Stimulated activated CD4-positive, alpha-beta T cell treated with anti-CD3 and anti-CD28 coated beads, Interleukin-12 subunit alpha, Interleukin-12 subunit beta, amount 100 ng/mL, for 24 hours (primary cell): ENCODE measurements at regions not wholly inside any gene's neighbourhood (a gene's known extent, or its start where the extent isn't known, plus 50 kb on each side); places are given as distances from the start of the nearest gene placed in this dataset.

Experiments used
- DNase-seq, 2 experiments: peaks; one replicate each; pipeline ENCODE4 v3.0.0-alpha.2; 2020; ENCODE audit warnings: low read depth in 2 of 2

DNA sequence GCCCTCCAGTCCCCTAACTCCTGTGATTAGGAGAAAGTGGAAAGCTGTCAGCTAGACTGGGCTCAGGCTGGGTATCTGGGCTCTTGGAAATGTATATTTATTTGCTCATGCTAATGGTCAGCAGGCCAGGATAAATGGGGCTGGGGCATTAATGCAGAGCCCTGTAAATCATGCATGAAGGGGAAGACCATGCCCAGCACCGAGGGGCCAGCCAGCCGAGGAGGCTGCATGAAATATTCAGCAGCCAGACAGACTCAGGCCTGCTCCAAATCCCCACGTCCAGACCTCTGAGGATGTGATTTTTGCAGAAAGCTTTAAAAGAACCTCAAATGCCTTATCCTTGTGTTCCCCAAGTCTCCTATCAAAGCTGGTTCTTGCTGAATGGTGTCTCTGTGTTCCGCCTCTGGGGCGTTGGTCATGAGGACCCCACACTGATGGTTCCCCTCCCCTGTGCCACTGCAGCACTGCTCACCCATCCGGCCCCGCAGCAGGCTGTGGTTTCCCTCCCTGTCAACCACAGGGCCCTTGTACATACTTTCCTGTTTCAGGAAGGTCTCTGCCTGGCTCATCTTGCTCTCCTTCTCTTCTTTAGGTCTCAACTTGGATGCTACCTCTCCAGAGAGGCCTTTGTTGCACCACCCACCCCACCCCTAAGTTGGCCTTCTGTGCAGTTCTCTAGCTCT, 358.4 kb downstream of the CDH26 start:
- no peak for DNase-seq

DNA sequence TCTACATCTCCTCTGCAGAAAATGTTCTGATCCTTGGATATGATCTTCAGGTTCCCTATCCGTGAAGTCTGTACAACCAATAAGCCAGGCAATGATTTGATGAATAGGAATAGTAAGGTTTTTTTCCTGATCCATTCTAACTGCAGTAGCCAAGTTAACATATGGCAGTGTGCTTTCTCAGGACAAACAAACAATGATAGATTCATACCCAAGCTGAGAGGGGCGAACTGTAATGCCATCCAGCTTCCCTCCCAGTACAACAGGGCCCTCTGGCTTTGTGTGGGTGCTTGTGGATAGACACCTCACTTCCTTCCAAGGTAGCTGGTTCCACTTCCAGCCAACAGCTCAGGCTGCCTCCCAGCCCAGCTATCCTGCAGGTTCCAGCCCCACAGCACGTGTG, 359.2 kb downstream of the CDH26 start:
- no peak for DNase-seq

- DNase-seq = no peak
These were observed 363.4 kb downstream of the CDH26 start for GRCh38 chr20:60321601-60322000.

- DNase-seq = no peak
These were observed 368.6 kb downstream of the CDH26 start for GRCh38 chr20:60326821-60327220.

GRCh38 chr20:60327971-60328660, 369.9 kb downstream of the CDH26 start:
- no peak for DNase-seq

DNA sequence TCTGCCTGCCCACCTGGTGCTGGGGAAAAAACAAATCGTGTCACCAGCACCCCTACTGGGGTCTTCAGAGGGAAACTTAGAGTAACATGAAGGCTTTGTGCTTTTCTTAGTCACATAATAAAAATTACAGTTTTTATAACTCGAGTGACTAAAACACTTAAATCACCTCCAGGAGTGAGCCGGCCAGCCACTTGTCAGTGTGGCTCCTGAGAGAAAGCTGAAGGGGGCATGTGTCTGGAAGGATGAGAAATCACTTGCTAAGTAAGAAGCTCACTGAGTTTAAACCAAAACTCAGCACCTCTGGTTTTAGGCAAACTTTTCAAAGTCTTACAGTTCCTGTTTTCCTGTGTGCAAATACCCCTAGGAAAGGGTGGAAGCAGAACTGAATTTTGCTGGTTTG, 372.2 kb downstream of the CDH26 start:
- no peak for DNase-seq

DNA sequence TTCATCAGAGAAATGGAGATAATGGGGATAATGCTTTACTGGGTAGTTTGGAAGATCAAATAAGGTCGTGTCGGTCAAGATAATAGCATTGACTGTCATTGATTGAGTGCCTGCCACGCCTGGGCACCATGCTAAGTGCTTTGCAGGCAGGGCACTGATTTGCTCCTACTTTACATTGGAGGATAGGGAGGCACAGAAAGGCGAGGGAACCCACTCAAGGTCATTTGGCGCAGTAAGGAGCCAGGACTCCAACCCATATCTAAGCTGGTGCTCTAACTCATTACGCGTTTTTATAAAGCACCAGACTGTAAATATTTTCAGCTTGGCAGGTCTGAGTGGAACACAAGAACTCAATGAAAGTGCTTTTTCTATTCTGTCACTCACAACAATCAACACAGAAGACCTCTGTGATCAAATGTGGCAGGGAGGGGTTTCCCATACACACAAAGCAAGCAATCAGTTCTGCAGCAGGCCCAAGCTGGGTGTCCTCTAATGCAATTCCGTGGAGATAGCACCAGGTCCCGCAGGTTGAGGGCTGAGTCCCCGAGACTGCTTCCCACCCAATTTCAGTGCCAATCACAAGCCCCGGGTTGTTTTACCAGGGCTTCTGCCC, 373.6 kb downstream of the CDH26 start:
- DNase-seq = no peak

GRCh38 chr20:60332523-60332922, 374.3 kb downstream of the CDH26 start:
- DNase-seq = no peak

DNA sequence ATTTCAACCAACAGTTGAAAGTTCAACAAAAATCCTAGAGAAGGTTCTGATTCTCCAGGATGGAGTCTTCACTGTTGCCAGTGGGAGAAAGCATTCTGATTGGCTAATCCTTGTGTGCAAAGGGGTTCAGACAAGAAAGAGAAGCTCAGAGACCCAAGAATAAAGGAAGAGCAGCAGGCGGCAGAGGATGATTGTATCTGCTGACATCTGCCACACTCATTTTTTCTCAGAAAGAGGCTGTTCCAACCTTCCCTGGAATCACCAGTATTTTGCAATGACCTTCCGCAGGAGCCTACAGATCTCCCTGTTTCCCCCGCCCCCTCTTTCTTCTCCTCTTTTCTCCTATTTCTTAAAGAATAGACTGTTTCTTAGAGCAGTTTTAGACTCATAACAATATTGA, 376.7 kb downstream of the CDH26 start:
- DNase-seq = no peak

GRCh38 chr20:60338556-60338955, 380.3 kb downstream of the CDH26 start:
- DNase-seq = no peak

DNA sequence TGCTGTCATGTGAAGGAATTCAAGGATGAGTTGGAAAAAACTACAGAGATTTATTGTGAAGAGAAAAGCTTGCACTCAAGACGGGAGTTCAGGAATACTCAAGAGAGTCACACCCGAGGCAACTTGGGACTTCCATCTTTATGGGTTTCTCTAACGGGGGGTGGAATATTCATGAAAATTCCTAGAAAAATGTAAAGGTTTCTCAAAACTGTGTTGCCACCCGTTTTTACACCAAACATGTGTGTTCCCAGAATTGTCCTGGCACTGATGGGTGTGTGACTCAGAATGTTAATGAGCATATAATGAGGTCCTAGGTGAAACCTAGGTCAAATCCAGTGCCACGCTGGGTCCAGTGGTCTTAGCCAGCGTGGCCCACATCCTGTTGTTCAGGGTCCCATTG, 381.5 kb downstream of the CDH26 start:
- no peak for DNase-seq

- DNase-seq = no peak
These were observed 382.0 kb downstream of the CDH26 start for GRCh38 chr20:60340232-60340631.

DNA sequence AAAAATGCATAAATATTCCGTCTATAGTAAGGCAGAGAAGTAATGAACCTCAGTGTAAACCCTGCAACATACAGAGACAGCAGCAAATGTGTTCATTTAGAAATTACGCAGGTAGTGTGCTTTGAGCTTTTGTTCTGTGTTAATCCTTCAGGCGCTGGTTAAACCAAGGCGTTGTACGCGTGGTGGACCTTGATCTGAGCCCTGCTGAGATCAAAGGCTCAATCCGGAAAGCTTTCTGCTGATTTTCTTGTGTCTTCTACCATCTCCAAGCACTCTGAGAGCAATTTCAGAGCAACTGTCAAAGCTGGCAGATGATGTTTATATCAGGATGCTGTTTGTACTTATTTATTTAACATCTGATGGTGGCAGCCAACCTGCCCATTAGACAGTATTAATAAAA, 382.8 kb downstream of the CDH26 start:
- no peak for DNase-seq

- DNase-seq = no peak
These were observed 386.9 kb downstream of the CDH26 start for GRCh38 chr20:60345106-60345505.

DNA sequence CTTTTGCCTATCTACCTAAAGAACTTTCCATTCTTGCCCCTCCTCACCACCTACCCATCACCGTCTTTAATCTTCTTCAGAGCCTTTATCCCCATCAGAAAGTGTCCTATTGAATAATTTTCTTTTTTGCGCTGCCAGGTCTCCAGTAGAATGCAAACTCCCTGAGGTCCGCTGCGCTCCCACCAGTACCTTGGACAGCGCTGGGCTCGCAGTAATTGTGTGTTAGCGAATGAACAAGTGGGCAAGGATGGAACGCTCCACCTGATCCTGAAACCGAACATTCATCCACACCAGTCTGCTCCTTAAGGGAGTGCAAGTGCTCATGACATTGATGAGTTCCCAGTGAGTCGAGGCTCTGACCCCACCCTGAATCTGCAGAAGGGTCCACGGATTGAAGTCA, 391.2 kb downstream of the CDH26 start:
- no peak for DNase-seq

- DNase-seq = no peak
These were observed 393.8 kb downstream of the CDH26 start for GRCh38 chr20:60352017-60352416.

GRCh38 chr20:60352596-60352995, 394.4 kb downstream of the CDH26 start:
- DNase-seq = no peak

DNA sequence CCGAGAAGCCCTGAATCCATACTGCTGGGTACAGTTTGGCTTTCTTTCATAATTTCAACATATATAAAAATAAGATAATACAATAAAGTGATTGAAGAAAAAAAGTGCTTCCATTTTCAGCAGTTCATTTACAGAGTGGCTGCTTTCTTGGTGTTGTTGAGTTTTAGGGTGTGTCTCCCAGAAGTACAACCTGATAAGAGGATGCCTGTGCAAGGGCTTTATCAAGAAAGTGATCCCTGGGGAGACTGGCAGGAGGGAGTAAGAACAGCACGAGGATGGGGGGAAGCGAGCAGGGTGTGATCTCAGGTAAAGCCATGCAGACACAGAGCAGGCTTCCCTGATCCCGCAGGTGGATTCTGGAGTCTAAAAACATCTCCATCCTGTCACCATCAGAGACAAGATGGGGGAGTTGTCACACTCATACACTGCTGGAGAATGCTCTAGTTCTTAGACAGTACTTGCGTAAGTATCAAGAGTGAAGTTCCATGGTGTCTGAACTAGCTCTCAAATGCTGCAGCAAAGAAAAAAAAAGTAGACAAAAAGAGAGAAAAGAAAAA, 395.9 kb downstream of the CDH26 start:
- DNase-seq = no peak

DNA sequence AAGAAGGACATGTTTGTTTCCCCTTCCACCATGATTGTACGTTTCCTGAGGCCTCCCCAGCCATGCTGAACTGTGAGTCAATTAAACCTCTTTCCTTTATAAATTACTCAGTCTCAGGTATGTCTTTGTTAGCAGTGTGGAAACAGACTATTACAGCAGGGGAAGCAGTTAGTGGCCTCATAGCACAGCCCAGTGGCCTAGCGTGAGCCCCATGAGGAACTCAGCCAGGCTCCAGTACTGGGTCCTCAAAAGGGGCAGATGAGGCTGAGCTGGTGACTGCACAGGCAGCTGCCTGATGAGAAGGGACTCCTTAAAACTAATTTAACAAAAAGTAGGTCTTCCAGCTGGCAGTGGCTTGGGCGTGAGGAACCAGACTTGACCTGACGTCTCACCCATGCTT, 399.9 kb downstream of the CDH26 start:
- no peak for DNase-seq

DNA sequence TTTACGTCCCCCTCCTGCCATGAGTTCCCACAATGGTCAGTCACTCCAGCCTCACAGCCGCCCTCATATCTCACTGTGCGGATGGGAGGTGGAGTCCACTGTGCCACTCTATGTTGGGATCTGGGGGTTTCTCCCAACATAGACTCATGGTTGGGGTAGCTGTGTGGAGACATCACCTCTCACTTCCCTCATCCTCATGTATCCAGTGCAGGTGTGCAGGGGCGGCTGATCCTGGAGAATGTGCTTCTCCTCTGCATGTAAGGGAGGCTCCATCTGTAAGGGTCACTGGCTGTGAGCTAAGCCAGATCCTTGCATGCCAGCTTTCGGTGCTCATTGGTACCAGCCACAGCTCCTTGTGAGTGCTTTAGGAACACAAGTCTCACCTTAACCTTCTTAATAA, 400.8 kb downstream of the CDH26 start:
- DNase-seq = no peak

GRCh38 chr20:60361761-60362395, 403.7 kb downstream of the CDH26 start:
- no peak for DNase-seq

GRCh38 chr20:60362531-60362930, 404.3 kb downstream of the CDH26 start:
- no peak for DNase-seq

DNA sequence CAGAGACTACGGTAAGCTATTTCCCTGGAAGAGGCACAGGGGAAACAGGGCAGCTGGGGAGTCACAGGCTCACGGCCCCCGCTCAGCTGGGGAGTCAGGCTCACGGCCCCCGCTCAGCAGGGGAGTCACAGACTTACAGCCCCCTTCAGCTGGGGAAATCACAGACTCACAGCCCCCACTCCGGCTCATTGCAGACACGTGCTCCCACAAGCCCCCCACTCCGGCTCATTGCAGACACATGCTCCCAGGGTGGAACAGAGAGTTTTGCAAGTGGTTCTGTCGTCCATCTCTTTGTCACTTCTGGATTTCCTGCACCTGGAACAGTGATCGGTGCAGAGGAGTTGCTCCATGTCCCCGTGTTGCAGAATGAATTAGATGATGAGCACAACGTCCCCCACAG, 405.5 kb downstream of the CDH26 start:
- DNase-seq = no peak
